H9 (cell line): ENCODE measurements at regions not wholly inside any gene's neighbourhood (a gene's known extent, or its start where the extent isn't known, plus 50 kb on each side); places are given as distances from the start of the nearest gene placed in this dataset.

ENCODE experiments used
- DNase-seq: peaks from one replicate; pipeline ENCODE4 v3.0.0-alpha.2; 2017
- H2AFZ ChIP-seq: one replicate; pipeline ENCODE4 v1.6.1; 2013; ENCODE audit warnings: mild to moderate bottlenecking, low read length, control low read depth, moderate library complexity
- H2AK5ac ChIP-seq: 2 replicates; pipeline ENCODE4 v1.6.1; 2013; ENCODE audit warnings: low read length, control low read depth, mixed read lengths; ENCODE audit not compliant: insufficient read length
- H2BK120ac ChIP-seq: one replicate; pipeline ENCODE4 v1.6.1; 2013; ENCODE audit warnings: low read depth, mild to moderate bottlenecking, low read length, control low read depth, inconsistent platforms; ENCODE audit not compliant: poor library complexity, severe bottlenecking
- H2BK12ac ChIP-seq: 2 replicates; pipeline ENCODE4 v1.6.1; 2013; ENCODE audit warnings: low read length, control low read depth, mixed read lengths, low read depth; ENCODE audit not compliant: insufficient read length
- H2BK15ac ChIP-seq: 2 replicates; pipeline ENCODE4 v1.6.1; 2013; ENCODE audit warnings: low read depth, low read length, control low read depth
- H2BK20ac ChIP-seq: one replicate; pipeline ENCODE4 v1.6.1; 2013; ENCODE audit warnings: low read depth, mild to moderate bottlenecking, low read length, control low read depth, inconsistent platforms; ENCODE audit not compliant: poor library complexity, severe bottlenecking
- H2BK5ac ChIP-seq: 2 replicates; pipeline ENCODE4 v1.6.1; 2013; ENCODE audit warnings: low read length, control low read depth, mixed read lengths; ENCODE audit not compliant: insufficient read length
- H3K14ac ChIP-seq: 2 replicates; pipeline ENCODE4 v1.6.1; 2013; ENCODE audit warnings: low read length, control low read depth; ENCODE audit not compliant: insufficient read depth
- H3K18ac ChIP-seq: 2 replicates; pipeline ENCODE4 v1.6.1; 2013; ENCODE audit warnings: low read depth, mild to moderate bottlenecking, mixed read lengths, low read length, control low read depth; ENCODE audit not compliant: insufficient read length
- H3K23ac ChIP-seq: 2 replicates; pipeline ENCODE4 v1.6.1; 2013; ENCODE audit warnings: low read length, control low read depth, mixed read lengths, low read depth; ENCODE audit not compliant: insufficient read length
- H3K23me2 ChIP-seq: 2 replicates; pipeline ENCODE4 v1.6.1; 2013; ENCODE audit warnings: low read depth, mild to moderate bottlenecking, mixed read lengths, low read length, control low read depth; ENCODE audit not compliant: insufficient read length, poor library complexity, severe bottlenecking
- H3K27ac ChIP-seq: 2 replicates; pipeline ENCODE4 v1.5.1; 2013; ENCODE audit warnings: low read length, control low read depth, mixed read lengths, low read depth; ENCODE audit not compliant: insufficient read length
- H3K27me3 ChIP-seq: 2 replicates; pipeline ENCODE4 v1.6.1; 2013; ENCODE audit warnings: low read length, control low read depth, inconsistent platforms; ENCODE audit not compliant: insufficient read depth
- H3K4ac ChIP-seq: 2 replicates; pipeline ENCODE4 v1.6.1; 2013; ENCODE audit warnings: low read depth, mild to moderate bottlenecking, control low read depth, inconsistent platforms, low read length, moderate library complexity
- H3K4me1 ChIP-seq: 2 replicates; pipeline ENCODE4 v1.6.1; 2013; ENCODE audit warnings: low read length, control low read depth, inconsistent platforms; ENCODE audit not compliant: insufficient read depth
- H3K4me2 ChIP-seq: 2 replicates; pipeline ENCODE4 v1.6.1; 2013; ENCODE audit warnings: low read length, control low read depth, mixed read lengths; ENCODE audit not compliant: insufficient read length, insufficient read depth
- H3K56ac ChIP-seq: 2 replicates; pipeline ENCODE4 v1.6.1; 2013; ENCODE audit warnings: low read depth, mild to moderate bottlenecking, mixed read lengths, low read length, control low read depth; ENCODE audit not compliant: insufficient read length
- H3K79me1 ChIP-seq: 2 replicates; pipeline ENCODE4 v1.6.1; 2013; ENCODE audit warnings: low read depth, mild to moderate bottlenecking, moderate library complexity, low read length, control low read depth, inconsistent platforms; ENCODE audit not compliant: insufficient read depth, poor library complexity, severe bottlenecking
- H3K79me2 ChIP-seq: 2 replicates; pipeline ENCODE4 v1.6.1; 2013; ENCODE audit warnings: low read length, control low read depth, inconsistent platforms; ENCODE audit not compliant: insufficient read depth
- H3K9ac ChIP-seq: 2 replicates; pipeline ENCODE4 v1.6.1; 2013; ENCODE audit warnings: low read length, control low read depth, mixed read lengths; ENCODE audit not compliant: insufficient read length; ENCODE audit errors: extremely low read depth
- H3K9me3 ChIP-seq: one replicate; pipeline ENCODE4 v1.6.1; 2013; ENCODE audit warnings: low read depth, low read length, inconsistent platforms; ENCODE audit not compliant: control insufficient read depth
- H3T11ph ChIP-seq: one replicate; pipeline ENCODE4 v1.6.1; 2013; ENCODE audit warnings: mild to moderate bottlenecking, low read length, control low read depth, inconsistent platforms
- H4K20me1 ChIP-seq: one replicate; pipeline ENCODE4 v1.6.1; 2013; ENCODE audit not compliant: control insufficient read depth, insufficient read length, insufficient read depth
- H4K5ac ChIP-seq: 2 replicates; pipeline ENCODE4 v1.6.1; 2013; ENCODE audit warnings: low read depth, mild to moderate bottlenecking, mixed read lengths, low read length, control low read depth; ENCODE audit not compliant: insufficient read length
- H4K8ac ChIP-seq: replicated peaks from 2 replicates; pipeline ENCODE4 v1.6.1; 2013; ENCODE audit warnings: low read length, control low read depth, mixed read lengths, low read depth; ENCODE audit not compliant: insufficient read length
- H4K91ac ChIP-seq: 2 replicates; pipeline ENCODE4 v1.6.1; 2013; ENCODE audit warnings: low read depth, mild to moderate bottlenecking, moderate library complexity, mixed read lengths, low read length, control low read depth; ENCODE audit not compliant: insufficient read length
- H3K27ac Mint-ChIP-seq, 3 experiments: 2 replicates in 2 of 3; 3 replicates in 1 of 3; pipeline ENCODE4 v1.8.0; 2020 to 2021; ENCODE audit warnings: mixed read lengths in 3 of 3, mild to moderate bottlenecking in 1 of 3, moderate library complexity in 1 of 3
- H3K27me3 Mint-ChIP-seq: 2 replicates; pipeline ENCODE4 v1.8.0; 2021; ENCODE audit warnings: low read depth, mild to moderate bottlenecking, moderate library complexity, mixed read lengths
- H3K36me3 Mint-ChIP-seq, 3 experiments: 2 replicates in 2 of 3; 3 replicates in 1 of 3; pipeline ENCODE4 v1.8.0; 2020 to 2021; ENCODE audit warnings: low read depth in 3 of 3, mixed read lengths in 3 of 3; ENCODE audit not compliant: insufficient read depth in 1 of 3
- H3K4me1 Mint-ChIP-seq, 2 experiments: 2 replicates each; pipeline ENCODE4 v1.8.0; 2020; ENCODE audit warnings: mixed read lengths in 2 of 2
- H3K4me3 Mint-ChIP-seq, 2 experiments: 2 replicates in 1 of 2; 3 replicates in 1 of 2; pipeline ENCODE4 v1.8.0; 2020 to 2021; ENCODE audit warnings: mild to moderate bottlenecking in 2 of 2, mixed read lengths in 2 of 2, moderate library complexity in 1 of 2
- H3K9me3 Mint-ChIP-seq, 2 experiments: 2 replicates in 1 of 2; 3 replicates in 1 of 2; pipeline ENCODE4 v1.8.0; 2020; ENCODE audit warnings: mild to moderate bottlenecking in 2 of 2, mixed read lengths in 2 of 2, moderate library complexity in 1 of 2
- WGBS: extraction: QIAGEN DNeasy Blood & Tissue Kit; methylation state at CpG from one replicate; pipeline ENCODE4 v1.1.7; 2013; ENCODE audit warnings: missing lambda C conversion rate, low lambda C conversion rate, mixed read lengths; ENCODE audit not compliant: insufficient read length; ENCODE audit errors: extremely low coverage; 5-methylcytosine and 5-hydroxymethylcytosine counted together
- TF ChIP-seq, protein P1 (sequence below): fragments of 200-600 bp; sonication (generic); conservative IDR thresholded peaks from 3 replicates; pipeline ENCODE4 v1.8.0; 2021; ENCODE audit warnings: antibody characterized with exemption, mild to moderate bottlenecking

DNA sequence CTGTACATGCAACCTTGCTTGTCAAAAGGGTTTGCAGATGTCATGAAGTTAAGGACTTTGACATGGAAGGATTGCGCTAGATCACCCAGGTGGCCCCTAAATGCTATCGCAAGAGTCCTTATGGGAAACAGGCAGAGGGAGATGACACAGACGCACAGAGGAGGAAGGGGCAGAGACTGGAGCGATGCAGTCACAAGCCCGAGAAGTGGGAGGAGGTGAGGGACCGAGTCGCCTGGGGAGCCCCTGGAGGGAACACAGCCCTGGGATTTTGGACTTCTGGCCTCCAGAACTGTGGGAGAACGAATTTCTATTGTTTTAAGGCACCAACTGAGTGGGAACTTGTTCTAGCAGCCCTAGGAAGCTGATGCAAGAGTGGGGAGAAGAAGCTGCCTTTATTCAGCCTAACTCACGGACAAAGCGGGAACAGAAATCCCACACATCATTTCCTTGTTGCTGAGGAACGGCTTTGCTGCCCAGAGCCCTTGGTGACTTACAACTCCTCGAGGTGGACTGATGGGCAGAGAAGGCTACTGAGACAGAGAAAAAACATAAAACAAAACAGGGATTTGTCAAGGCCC, 434.0 kb downstream of the PREX1 start:
- no peak overlapping the region for H2BK5ac ChIP-seq
- H3K18ac ChIP-seq = no peak overlapping the region
- H3K79me1 ChIP-seq = no peaks in the 10 kb centered on the region
- H2AK5ac ChIP-seq = no peak overlapping the region
- no peak overlapping the region for H3K4me2 ChIP-seq
- H3K56ac ChIP-seq = no peak overlapping the region
- no peak overlapping the region for H4K91ac ChIP-seq
- Mint-ChIP-seq H3K27ac (no peak overlapping the region), H3K27me3 (peaks cover 4% of the 10 kb centered on the region), H3K4me3 (no peak overlapping the region), H3K9me3 (peaks cover 8 to 9% of the 10 kb centered on the region in 2 experiments), H3K36me3 (peaks cover 0 to 6% (median 6%) of the 10 kb centered on the region in 3 experiments; a peak in 4 of 7 replicates), H3K4me1 (peaks cover 17 to 27% of the 10 kb centered on the region in 2 experiments)
- H3K14ac ChIP-seq = no peak overlapping the region
- no peak overlapping the region; the same call in 1 of the 2 replicates for H2BK15ac ChIP-seq
- WGBS = no CpG with 5 or more reads among the region's 12 CpGs
- no peak overlapping the region for H2BK120ac ChIP-seq
- H3K27ac ChIP-seq = no peak overlapping the region
- no peak overlapping the region for H2BK20ac ChIP-seq
- H3K27me3 ChIP-seq = no peaks in the 10 kb centered on the region
- no peaks in the 10 kb centered on the region for H3K9me3 ChIP-seq
- no peak for DNase-seq
- H2BK12ac ChIP-seq = no peak overlapping the region
- H3K9ac ChIP-seq = no peak overlapping the region
- no peak overlapping the region for H4K8ac ChIP-seq
- no peak overlapping the region for H3K4ac ChIP-seq
- H4K5ac ChIP-seq = no peak overlapping the region
- TF ChIP-seq, protein P1, sequence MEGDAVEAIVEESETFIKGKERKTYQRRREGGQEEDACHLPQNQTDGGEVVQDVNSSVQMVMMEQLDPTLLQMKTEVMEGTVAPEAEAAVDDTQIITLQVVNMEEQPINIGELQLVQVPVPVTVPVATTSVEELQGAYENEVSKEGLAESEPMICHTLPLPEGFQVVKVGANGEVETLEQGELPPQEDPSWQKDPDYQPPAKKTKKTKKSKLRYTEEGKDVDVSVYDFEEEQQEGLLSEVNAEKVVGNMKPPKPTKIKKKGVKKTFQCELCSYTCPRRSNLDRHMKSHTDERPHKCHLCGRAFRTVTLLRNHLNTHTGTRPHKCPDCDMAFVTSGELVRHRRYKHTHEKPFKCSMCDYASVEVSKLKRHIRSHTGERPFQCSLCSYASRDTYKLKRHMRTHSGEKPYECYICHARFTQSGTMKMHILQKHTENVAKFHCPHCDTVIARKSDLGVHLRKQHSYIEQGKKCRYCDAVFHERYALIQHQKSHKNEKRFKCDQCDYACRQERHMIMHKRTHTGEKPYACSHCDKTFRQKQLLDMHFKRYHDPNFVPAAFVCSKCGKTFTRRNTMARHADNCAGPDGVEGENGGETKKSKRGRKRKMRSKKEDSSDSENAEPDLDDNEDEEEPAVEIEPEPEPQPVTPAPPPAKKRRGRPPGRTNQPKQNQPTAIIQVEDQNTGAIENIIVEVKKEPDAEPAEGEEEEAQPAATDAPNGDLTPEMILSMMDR = no peak
- H3K23me2 ChIP-seq = no peaks in the 10 kb centered on the region
- no peaks in the 10 kb centered on the region for H4K20me1 ChIP-seq
- no peaks in the 10 kb centered on the region for H3K79me2 ChIP-seq
- H2AFZ ChIP-seq = no peak overlapping the region
- H3K23ac ChIP-seq = no peak overlapping the region
- no peak overlapping the region for H3T11ph ChIP-seq
- no peaks in the 10 kb centered on the region; the same call in 1 of the 2 replicates for H3K4me1 ChIP-seq
